Neuronal stem cell (in vitro differentiated cells): ENCODE measurements at regions not wholly inside any gene's neighbourhood (a gene's known extent, or its start where the extent isn't known, plus 50 kb on each side); places are given as distances from the start of the nearest gene placed in this dataset.

ENCODE experiments used
- DNase-seq: peaks from one replicate; pipeline ENCODE4 v3.0.0-alpha.2; 2013; ENCODE audit warnings: low spot score
- H2AFZ ChIP-seq: one replicate; pipeline ENCODE4 v1.6.1; 2013; ENCODE audit warnings: mild to moderate bottlenecking, low read length, inconsistent platforms
- H2AK5ac ChIP-seq: 2 replicates; pipeline ENCODE4 v1.6.1; 2013; ENCODE audit warnings: low read depth, mild to moderate bottlenecking, inconsistent platforms, low read length, moderate library complexity, mixed read lengths
- H2BK120ac ChIP-seq: 2 replicates; pipeline ENCODE4 v1.6.1; 2013; ENCODE audit warnings: low read depth, mild to moderate bottlenecking, inconsistent platforms, low read length, moderate library complexity, mixed read lengths
- H2BK12ac ChIP-seq: one replicate; pipeline ENCODE4 v1.6.1; 2013; ENCODE audit warnings: low read length, inconsistent platforms
- H2BK15ac ChIP-seq: 2 replicates; pipeline ENCODE4 v1.6.1; 2013; ENCODE audit warnings: mild to moderate bottlenecking, low read length, inconsistent platforms, mixed read lengths
- H2BK5ac ChIP-seq: one replicate; pipeline ENCODE4 v1.6.1; 2013; ENCODE audit warnings: inconsistent platforms, mild to moderate bottlenecking, low read length, moderate library complexity
- H3K14ac ChIP-seq: one replicate; pipeline ENCODE4 v1.6.1; 2013; ENCODE audit warnings: low read length, inconsistent platforms
- H3K18ac ChIP-seq: 2 replicates; pipeline ENCODE4 v1.6.1; 2013; ENCODE audit warnings: low read length, inconsistent platforms
- H3K23ac ChIP-seq: 2 replicates; pipeline ENCODE4 v1.6.1; 2013; ENCODE audit warnings: low read depth, mild to moderate bottlenecking, mixed read lengths, low read length, inconsistent platforms; ENCODE audit not compliant: poor library complexity
- H3K27ac ChIP-seq: replicated peaks from 3 replicates; pipeline ENCODE4 v1.5.1; 2013; ENCODE audit warnings: low read length, inconsistent platforms
- H3K27me3 ChIP-seq, 3 experiments: 2 replicates each; pipeline ENCODE4 v1.6.1; 2013; ENCODE audit warnings: low read length in 3 of 3, mild to moderate bottlenecking in 2 of 3, inconsistent platforms in 1 of 3, low read depth in 1 of 3, mixed read lengths in 1 of 3, moderate library complexity in 1 of 3; ENCODE audit not compliant: control insufficient read depth in 3 of 3, insufficient read depth in 3 of 3
- H3K36me3 ChIP-seq, 2 donors: replicated peaks in 1 of 2; 2 replicates each; pipeline ENCODE4 v1.6.1; 2013; ENCODE audit warnings: low read length in 2 of 2; ENCODE audit not compliant: control insufficient read depth in 2 of 2, insufficient read depth in 2 of 2
- H3K4ac ChIP-seq: 2 replicates; pipeline ENCODE4 v1.6.1; 2013; ENCODE audit warnings: inconsistent platforms, mild to moderate bottlenecking, low read length, moderate library complexity
- H3K4me1 ChIP-seq, 2 donors: 1 replicate in 1 of 2; 2 replicates in 1 of 2; pipeline ENCODE4 v1.6.1; 2013; ENCODE audit warnings: low read length in 2 of 2, low read depth in 1 of 2; ENCODE audit not compliant: control insufficient read depth in 2 of 2, insufficient read depth in 1 of 2
- H3K4me2 ChIP-seq: one replicate; pipeline ENCODE4 v1.6.1; 2013; ENCODE audit warnings: mild to moderate bottlenecking, low read length, inconsistent platforms; ENCODE audit not compliant: insufficient read depth, poor library complexity, severe bottlenecking
- H3K4me3 ChIP-seq, 2 donors: 2 replicates each; pipeline ENCODE4 v1.5.1; 2013; ENCODE audit warnings: low read length in 2 of 2, mild to moderate bottlenecking in 2 of 2, inconsistent platforms in 1 of 2, moderate library complexity in 1 of 2
- H3K79me1 ChIP-seq: one replicate; pipeline ENCODE4 v1.6.1; 2013; ENCODE audit warnings: low read depth, mild to moderate bottlenecking, inconsistent platforms, low read length, moderate library complexity
- H3K9ac ChIP-seq: one replicate; pipeline ENCODE4 v1.6.1; 2013; ENCODE audit warnings: mild to moderate bottlenecking, low read depth, low read length, inconsistent platforms; ENCODE audit not compliant: poor library complexity
- H3K9me3 ChIP-seq, 2 donors: replicated peaks in 1 of 2; 2 replicates each; pipeline versions ENCODE3 to v1.6.1; 2013; ENCODE audit warnings: low read length in 2 of 2, mild to moderate bottlenecking in 2 of 2, inconsistent platforms in 1 of 2, low read depth in 1 of 2, mixed read lengths in 1 of 2, moderate library complexity in 1 of 2; ENCODE audit not compliant: control insufficient read depth in 2 of 2, insufficient read depth in 1 of 2
- H4K8ac ChIP-seq: one replicate; pipeline ENCODE4 v1.6.1; 2013; ENCODE audit warnings: low read depth, mild to moderate bottlenecking, inconsistent platforms, low read length, moderate library complexity
- H4K91ac ChIP-seq: one replicate; pipeline ENCODE4 v1.6.1; 2013; ENCODE audit warnings: low read length, low read depth, mild to moderate bottlenecking, inconsistent platforms; ENCODE audit not compliant: poor library complexity
- WGBS, 2 donors: extraction: QIAGEN DNeasy Blood & Tissue Kit; methylation state at CpG; one replicate each; pipeline ENCODE4 v1.1.7; 2013; ENCODE audit warnings: missing lambda C conversion rate in 2 of 2, mixed read lengths in 1 of 2; ENCODE audit not compliant: insufficient read length in 2 of 2, insufficient replicate concordance in 1 of 2; ENCODE audit errors: extremely low coverage in 2 of 2; 5-methylcytosine and 5-hydroxymethylcytosine counted together

DNA sequence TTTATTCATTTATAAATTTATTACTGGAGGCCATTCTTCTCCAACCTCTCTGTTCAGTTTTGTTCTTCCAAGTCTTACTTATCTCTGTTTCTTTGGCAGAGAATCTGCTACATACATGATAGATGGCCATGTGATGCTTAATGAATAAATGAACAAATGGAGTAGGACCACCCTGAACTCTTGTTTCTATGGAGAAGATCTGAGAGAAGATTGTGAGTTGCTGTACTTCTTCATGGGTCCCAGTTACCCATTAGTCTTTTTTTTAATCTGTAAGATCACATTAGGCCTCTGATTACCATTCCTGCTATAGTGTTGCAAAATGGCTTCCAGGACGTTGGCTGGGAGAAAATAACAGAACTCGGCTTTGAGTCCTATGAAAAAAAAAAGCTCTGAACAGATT lies 191.9 kb upstream of the SYNPR start:
- Histone ChIP-seq H3K14ac (no peak overlapping the region), H2AK5ac (no peak overlapping the region), H3K9me3 (no peaks in the 10 kb centered on the region), H4K91ac (no peak overlapping the region), H2BK12ac (no peak overlapping the region), H3K4me2 (no peak overlapping the region), H3K36me3 (no peaks in the 10 kb centered on the region), H3K23ac (no peak overlapping the region), H3K9ac (no peak overlapping the region), H3K4me3 (no peak overlapping the region), H3K27me3 (no peaks in the 10 kb centered on the region), H2BK5ac (no peak overlapping the region), H3K4me1 (peaks cover 0 to 1% of the 10 kb centered on the region in 2 donors), H3K79me1 (no peaks in the 10 kb centered on the region), H2BK120ac (no peak overlapping the region), H4K8ac (no peak overlapping the region), H3K27ac (no peak overlapping the region), H2AFZ (no peak overlapping the region), H2BK15ac (no peak overlapping the region), H3K18ac (no peak overlapping the region), H3K4ac (no peak overlapping the region)
- WGBS, 2 donors, result no CpG with 5 or more reads among the region's 2 CpGs
- DNase-seq, result no peak

DNA sequence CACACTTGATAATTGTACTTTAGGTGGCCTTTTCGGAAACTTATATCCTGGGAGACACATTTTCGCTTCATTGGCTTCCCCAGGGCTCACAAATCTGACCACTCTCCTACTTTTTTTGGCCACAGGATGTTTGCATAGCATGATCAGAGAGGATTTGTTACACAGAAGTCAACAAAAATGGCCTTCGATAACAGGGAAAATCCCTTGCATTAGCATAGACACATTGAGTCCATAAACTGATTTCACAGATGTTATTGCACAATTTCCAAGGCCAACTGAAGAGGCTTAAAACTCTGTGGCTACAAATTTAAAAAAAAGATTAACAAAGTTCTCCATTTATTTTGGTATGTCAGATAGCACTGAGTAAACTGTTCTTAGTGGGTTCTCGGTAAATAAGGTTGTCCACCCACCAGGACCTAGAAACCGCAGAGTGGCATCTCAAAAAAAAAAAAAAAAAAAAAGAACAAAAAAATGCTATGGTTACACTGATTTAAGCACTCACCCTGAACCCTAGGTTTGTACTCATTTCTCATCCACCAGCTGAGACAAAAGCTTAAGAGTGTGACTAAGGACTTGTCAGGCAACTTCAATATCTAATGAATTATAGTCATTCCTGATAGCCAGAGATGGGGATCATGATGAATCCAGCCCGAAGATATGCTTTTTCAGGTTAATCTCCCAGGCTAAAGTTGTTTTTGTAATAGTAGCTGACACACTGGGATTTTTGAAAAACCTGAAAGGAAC lies 188.9 kb upstream of the SYNPR start:
- H3K36me3 ChIP-seq, result no peaks in the 10 kb centered on the region
- H3K23ac ChIP-seq, result no peak overlapping the region
- no peak overlapping the region for H3K4me3 ChIP-seq
- peaks cover 0 to 7% of the 10 kb centered on the region in 2 donors for H3K4me1 ChIP-seq
- no peak overlapping the region for H3K9ac ChIP-seq
- no peak overlapping the region for H2BK15ac ChIP-seq
- H3K9me3 ChIP-seq, result no peaks in the 10 kb centered on the region
- H4K8ac ChIP-seq, result no peak overlapping the region
- no peak overlapping the region for H3K18ac ChIP-seq
- H4K91ac ChIP-seq, result no peak overlapping the region
- DNase-seq, result no peak
- no peak overlapping the region for H2BK12ac ChIP-seq
- no peak overlapping the region for H2BK120ac ChIP-seq
- no peak overlapping the region for H3K14ac ChIP-seq
- H3K4me2 ChIP-seq, result no peak overlapping the region
- no peak overlapping the region for H2AK5ac ChIP-seq
- no peaks in the 10 kb centered on the region for H3K79me1 ChIP-seq
- no peak overlapping the region for H2BK5ac ChIP-seq
- no peak overlapping the region for H2AFZ ChIP-seq
- no peaks in the 10 kb centered on the region for H3K27me3 ChIP-seq
- WGBS, 2 donors, result no CpG with 5 or more reads among the region's 6 CpGs
- H3K27ac ChIP-seq, result no peak overlapping the region
- H3K4ac ChIP-seq, result no peak overlapping the region

DNA sequence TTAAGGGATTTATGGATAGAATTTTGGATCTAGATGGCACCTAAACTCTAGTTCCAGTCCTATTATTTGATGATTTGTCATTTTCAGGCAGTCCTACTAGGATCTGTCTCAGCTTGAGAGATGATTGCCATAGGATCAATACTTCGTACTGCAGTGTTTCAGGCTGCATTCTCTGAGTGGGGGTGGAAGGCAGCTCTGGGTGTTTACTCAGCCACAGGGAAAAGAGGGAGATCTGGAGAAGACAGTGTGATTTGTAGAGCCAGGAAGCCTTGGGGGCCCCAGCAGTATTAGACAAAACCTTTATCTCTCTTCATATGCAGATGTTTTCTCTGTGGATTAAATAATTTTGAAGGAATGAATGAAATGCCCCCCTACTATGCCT lies 188.4 kb upstream of the SYNPR start:
- Histone ChIP-seq H3K4me2 (no peak overlapping the region), H2BK5ac (no peak overlapping the region), H3K14ac (no peak overlapping the region), H4K8ac (no peak overlapping the region), H3K18ac (no peak overlapping the region), H4K91ac (no peak overlapping the region), H2AK5ac (no peak overlapping the region), H3K23ac (no peak overlapping the region), H3K4me3 (no peak overlapping the region), H3K36me3 (no peaks in the 10 kb centered on the region), H2BK120ac (no peak overlapping the region), H3K4me1 (peaks cover 0 to 7% of the 10 kb centered on the region in 2 donors), H3K27ac (no peak overlapping the region), H3K27me3 (no peaks in the 10 kb centered on the region), H2BK12ac (no peak overlapping the region), H3K9me3 (no peaks in the 10 kb centered on the region), H3K79me1 (no peaks in the 10 kb centered on the region), H3K9ac (no peak overlapping the region), H3K4ac (no peak overlapping the region), H2AFZ (no peak overlapping the region), H2BK15ac (no peak overlapping the region)
- WGBS, 2 donors, result no CpG with 5 or more reads among the region's 1 CpG
- DNase-seq, result no peak

DNA sequence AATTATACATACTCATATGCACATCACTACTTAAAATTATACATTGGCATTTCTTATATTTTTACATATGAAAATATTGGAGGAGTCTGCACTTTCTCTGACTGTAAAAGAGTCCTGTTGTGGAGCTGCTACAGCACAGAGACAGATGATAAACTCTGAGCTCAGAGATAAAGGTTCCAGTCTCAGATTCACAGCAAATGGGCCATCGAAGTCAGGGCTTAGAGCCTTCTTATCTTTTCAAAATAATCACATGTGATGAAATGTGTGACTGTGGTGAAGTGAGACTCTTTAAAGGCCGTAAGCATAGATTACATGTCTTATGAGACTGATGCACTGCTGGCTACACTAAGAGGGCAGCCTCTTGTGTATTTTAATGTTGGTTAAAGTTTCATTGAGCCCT lies 187.5 kb upstream of the SYNPR start:
- Histone ChIP-seq H4K8ac (no peak overlapping the region), H3K4me2 (no peak overlapping the region), H3K18ac (no peak overlapping the region), H2AFZ (no peak overlapping the region), H3K4ac (no peak overlapping the region), H3K27ac (no peak overlapping the region), H3K14ac (no peak overlapping the region), H3K23ac (no peak overlapping the region), H3K36me3 (no peaks in the 10 kb centered on the region), H3K4me3 (no peak overlapping the region), H2BK15ac (no peak overlapping the region), H3K9ac (no peak overlapping the region), H3K9me3 (no peaks in the 10 kb centered on the region), H2AK5ac (no peak overlapping the region), H4K91ac (no peak overlapping the region), H3K4me1 (peaks cover 0 to 7% of the 10 kb centered on the region in 2 donors), H2BK5ac (no peak overlapping the region), H3K79me1 (no peaks in the 10 kb centered on the region), H3K27me3 (no peaks in the 10 kb centered on the region), H2BK120ac (no peak overlapping the region), H2BK12ac (no peak overlapping the region)
- no peak for DNase-seq
- WGBS, 2 donors, result no CpG with 5 or more reads among the region's 2 CpGs
